ENCODE measurements at regions not wholly inside any gene's neighbourhood (a gene's known extent, or its start where the extent isn't known, plus 50 kb on each side); places are given as distances from the start of the nearest gene placed in this dataset.
A peak's percentile ranks its signal among the peaks of the same experiment; 100 is the strongest.
"Not testable (repeated sequence)": the region's sequence is repeated elsewhere in the genome, so short reads cannot be mapped to it uniquely, and the experiment has no call there.

DNA sequence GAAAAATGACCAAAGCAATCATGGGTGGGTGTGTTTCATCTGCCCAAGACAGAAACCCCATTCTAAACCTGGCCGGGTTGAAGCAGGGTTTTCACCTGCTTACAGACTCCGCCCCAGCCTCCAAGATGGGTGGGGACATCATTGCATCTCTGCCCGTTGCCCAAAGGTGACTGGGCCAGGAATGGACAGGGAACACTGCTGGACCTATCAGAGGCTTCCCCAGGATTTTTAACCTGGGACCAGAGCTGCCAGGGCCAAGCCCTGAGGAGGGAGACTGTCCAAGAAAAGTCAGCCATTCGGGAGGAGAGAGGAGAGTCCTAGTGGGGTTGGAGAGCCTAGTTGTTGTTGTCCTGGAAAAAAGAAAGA, 109.7 kb upstream of the ALDH1A3 start:
- H3K27ac ChIP-seq (ENCODE audit: low read depth, low read length, severe bottlenecking) = no peak overlapping the region
- H3K4me1 ChIP-seq (ENCODE audit: control insufficient read depth, insufficient read depth, low read length, poor library complexity, severe bottlenecking) = peaks cover 18% of the 10 kb centered on the region
- no peaks in the 10 kb centered on the region for H3K36me3 ChIP-seq (ENCODE audit: control insufficient read depth, insufficient read depth, low read length)
- no peaks in the 10 kb centered on the region for H3K9me3 ChIP-seq (ENCODE audit: control insufficient read depth, low read length)
- H3K4me3 ChIP-seq (ENCODE audit: extremely low read depth, insufficient read depth, low read length, poor library complexity, severe bottlenecking) = no peak overlapping the region
- WGBS, 2 experiments (ENCODE audit: insufficient coverage in 2 of 2) = 83 to 87% methylated on average over 3 to 4 of the region's 4 CpGs

DNA sequence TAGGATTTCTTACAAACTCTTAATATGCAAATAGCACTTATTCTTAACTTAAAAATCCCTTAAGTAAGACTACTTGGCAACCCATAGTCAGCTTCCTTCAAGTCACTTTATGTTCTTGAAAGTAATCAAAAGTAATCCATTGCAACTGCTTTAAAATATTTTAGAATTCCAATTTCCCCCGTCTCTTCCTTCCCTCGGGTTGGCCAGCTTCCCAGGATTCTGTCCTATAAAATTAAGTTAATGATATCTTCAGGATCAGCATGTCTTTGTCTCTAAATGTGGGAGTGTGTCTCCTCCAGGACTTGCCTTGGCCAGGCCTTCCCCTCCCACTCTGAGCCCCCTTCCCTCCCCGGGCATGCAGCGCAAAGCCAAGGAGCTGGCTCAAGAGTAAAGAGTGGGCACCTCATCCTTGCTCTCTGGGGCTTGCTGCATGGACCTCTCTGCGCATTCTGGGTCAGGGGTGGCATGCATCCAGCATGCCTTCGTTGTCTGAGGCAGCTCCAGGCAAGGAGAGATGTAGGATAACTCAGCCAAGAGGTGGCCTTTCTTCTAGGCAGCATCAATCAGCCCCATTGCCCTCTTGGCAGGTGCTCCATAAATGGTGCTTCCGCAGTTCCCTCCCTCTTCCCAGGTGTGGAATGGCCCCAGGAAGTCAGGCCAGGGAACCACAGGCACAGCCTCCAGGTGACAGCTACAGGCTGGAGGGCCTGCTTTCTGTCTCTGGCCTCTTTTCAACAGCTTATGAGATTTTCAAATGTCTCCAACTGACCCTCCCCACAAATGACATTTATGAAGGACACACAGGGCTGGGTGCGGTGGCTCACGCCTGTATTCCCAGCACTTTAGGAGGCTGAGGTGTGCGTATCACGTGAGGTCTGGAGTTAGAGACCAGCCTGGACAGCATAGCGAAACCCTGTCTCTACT, 108.7 kb upstream of the ALDH1A3 start:
- Histone ChIP-seq H3K36me3 (ENCODE audit: control insufficient read depth, insufficient read depth, low read length) (no peaks in the 10 kb centered on the region), H3K4me1 (ENCODE audit: control insufficient read depth, insufficient read depth, low read length, poor library complexity, severe bottlenecking) (peaks cover 17% of the 10 kb centered on the region), H3K4me3 (ENCODE audit: extremely low read depth, insufficient read depth, low read length, poor library complexity, severe bottlenecking) (no peak overlapping the region), H3K27ac (ENCODE audit: low read depth, low read length, severe bottlenecking) (no peak overlapping the region), H3K9me3 (ENCODE audit: control insufficient read depth, low read length) (peaks cover 8% of the 10 kb centered on the region)
- WGBS, 2 experiments (ENCODE audit: insufficient coverage in 2 of 2) = 87 to 90% methylated on average over 7 to 10 of the region's 12 CpGs

DNA sequence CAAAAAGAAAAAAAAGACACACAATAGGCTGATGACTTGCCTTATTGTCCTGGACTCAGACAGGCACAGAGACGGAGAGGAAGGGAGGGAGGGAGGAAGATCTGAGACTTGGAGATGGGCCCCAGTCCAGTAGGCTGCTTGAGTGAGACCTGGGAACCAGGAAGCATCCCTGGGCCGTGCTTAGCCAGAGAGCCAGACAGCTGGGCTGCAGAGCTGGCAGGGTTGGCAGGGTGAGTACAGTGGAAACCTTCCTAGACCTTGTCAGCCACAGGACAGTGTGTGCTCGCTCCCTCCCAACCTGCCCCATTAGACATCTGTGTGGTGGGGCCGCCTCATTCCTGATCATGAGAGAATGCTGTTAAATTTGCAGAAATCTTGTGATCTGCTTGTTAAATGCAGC, 107.9 kb upstream of the ALDH1A3 start:
- Histone ChIP-seq H3K27ac (ENCODE audit: low read depth, low read length, severe bottlenecking) (no peak overlapping the region), H3K9me3 (ENCODE audit: control insufficient read depth, low read length) (peaks cover 8% of the 10 kb centered on the region), H3K36me3 (ENCODE audit: control insufficient read depth, insufficient read depth, low read length) (no peaks in the 10 kb centered on the region), H3K4me1 (ENCODE audit: control insufficient read depth, insufficient read depth, low read length, poor library complexity, severe bottlenecking) (peaks cover 12% of the 10 kb centered on the region), H3K4me3 (ENCODE audit: extremely low read depth, insufficient read depth, low read length, poor library complexity, severe bottlenecking) (no peak overlapping the region)
- WGBS, 2 experiments (ENCODE audit: insufficient coverage in 2 of 2) = 95 to 100% methylated on average over 1 to 2 of the region's 4 CpGs

DNA sequence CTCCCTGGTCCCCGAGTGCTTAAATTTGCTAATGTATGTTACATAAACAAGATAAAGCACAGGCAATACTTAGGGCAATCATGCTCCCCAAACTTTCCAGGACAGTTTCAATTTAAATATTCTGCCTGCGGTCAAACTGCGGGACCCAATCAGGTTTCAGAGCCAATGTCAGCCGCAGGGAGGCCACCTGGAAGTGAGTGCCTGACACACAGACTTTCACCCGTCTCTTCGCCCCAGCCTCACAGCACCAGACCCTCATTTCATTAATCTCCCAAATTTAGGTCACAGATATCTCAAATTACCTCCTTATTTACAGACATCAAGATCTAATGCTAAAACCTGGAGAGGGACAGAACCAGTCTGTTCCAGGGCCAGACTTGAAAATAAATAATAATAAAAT, 107.2 kb upstream of the ALDH1A3 start:
- WGBS, 2 experiments (ENCODE audit: insufficient coverage in 2 of 2) = 75 to 78% methylated on average over 5 of the region's 6 CpGs
- Histone ChIP-seq H3K27ac (ENCODE audit: low read depth, low read length, severe bottlenecking) (peak overlapping the region; percentile 16), H3K4me3 (ENCODE audit: extremely low read depth, insufficient read depth, low read length, poor library complexity, severe bottlenecking) (no peak overlapping the region), H3K4me1 (ENCODE audit: control insufficient read depth, insufficient read depth, low read length, poor library complexity, severe bottlenecking) (peaks cover 12% of the 10 kb centered on the region), H3K9me3 (ENCODE audit: control insufficient read depth, low read length) (peaks cover 8% of the 10 kb centered on the region), H3K36me3 (ENCODE audit: control insufficient read depth, insufficient read depth, low read length) (no peaks in the 10 kb centered on the region)

DNA sequence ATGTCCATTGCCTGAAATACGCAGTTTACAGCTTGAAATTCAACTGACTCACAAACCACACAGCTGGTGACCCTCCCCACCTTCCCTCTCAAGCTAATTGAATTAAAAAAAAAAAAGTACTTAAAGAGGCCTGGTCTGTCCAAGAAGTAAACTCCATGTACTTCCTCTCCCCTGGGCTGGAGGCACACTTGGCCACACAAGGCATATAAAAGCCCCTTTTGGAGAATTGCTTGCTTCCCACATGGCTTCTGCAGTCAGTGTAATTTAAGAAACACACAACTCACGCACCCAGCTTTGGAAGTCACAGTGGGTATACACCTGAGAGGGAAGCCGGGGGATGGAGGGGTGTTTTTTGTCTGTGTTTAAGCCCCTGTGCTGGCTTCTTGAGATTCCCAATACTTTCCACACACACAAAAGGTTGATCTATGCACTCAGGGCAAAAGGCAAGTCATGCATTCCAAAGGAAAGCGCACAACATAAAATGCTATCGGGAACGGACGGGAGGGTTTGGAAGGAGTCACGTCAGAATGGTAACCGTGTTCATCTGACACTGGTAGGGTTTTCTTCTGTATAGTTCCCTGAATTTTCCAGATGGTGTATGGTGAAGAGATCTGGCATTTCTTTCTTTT, 106.6 kb upstream of the ALDH1A3 start:
- H3K4me1 ChIP-seq (ENCODE audit: control insufficient read depth, insufficient read depth, low read length, poor library complexity, severe bottlenecking) = peaks cover 12% of the 10 kb centered on the region

DNA sequence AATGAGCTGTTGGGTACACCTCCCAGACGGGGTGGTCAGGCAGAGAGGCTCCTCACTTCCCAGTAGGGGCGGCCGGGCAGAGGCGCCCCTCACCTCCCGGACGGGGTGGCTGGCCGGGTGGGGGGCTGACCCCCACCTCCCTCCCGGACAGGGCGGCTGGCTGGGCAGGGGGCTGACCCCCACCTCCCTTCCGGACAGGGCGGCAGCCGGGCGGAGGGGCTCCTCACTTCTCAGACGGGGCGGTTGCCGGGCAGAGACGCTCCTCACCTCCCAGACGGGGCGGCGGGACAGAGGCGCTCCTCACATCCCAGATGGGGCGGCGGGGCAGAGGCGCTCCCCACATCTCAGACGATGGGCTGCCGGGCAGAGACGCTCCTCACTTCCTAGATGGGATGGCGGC, 105.6 kb upstream of the ALDH1A3 start:
- 90 to 97% methylated on average over 13 of the region's 28 CpGs for WGBS, 2 experiments (ENCODE audit: insufficient coverage in 2 of 2)
- H3K9me3 ChIP-seq (ENCODE audit: control insufficient read depth, low read length); H3K4me3 ChIP-seq (ENCODE audit: extremely low read depth, insufficient read depth, low read length, poor library complexity, severe bottlenecking); H3K36me3 ChIP-seq (ENCODE audit: control insufficient read depth, insufficient read depth, low read length); H3K27ac ChIP-seq (ENCODE audit: low read depth, low read length, severe bottlenecking): not testable (repeated sequence)
- peaks cover 12% of the 10 kb centered on the region for H3K4me1 ChIP-seq (ENCODE audit: control insufficient read depth, insufficient read depth, low read length, poor library complexity, severe bottlenecking)

More for the DNA sequence above, 106.6 kb upstream of the ALDH1A3 start:
- Histone ChIP-seq H3K4me3 (ENCODE audit: extremely low read depth, insufficient read depth, low read length, poor library complexity, severe bottlenecking) (no peak overlapping the region), H3K27ac (ENCODE audit: low read depth, low read length, severe bottlenecking) (peak overlapping the region; percentile 16), H3K36me3 (ENCODE audit: control insufficient read depth, insufficient read depth, low read length) (no peaks in the 10 kb centered on the region), H3K9me3 (ENCODE audit: control insufficient read depth, low read length) (peaks cover 8% of the 10 kb centered on the region)
- 97 to 98% methylated on average over 6 to 7 of the region's 9 CpGs for WGBS, 2 experiments (ENCODE audit: insufficient coverage in 2 of 2)

DNA sequence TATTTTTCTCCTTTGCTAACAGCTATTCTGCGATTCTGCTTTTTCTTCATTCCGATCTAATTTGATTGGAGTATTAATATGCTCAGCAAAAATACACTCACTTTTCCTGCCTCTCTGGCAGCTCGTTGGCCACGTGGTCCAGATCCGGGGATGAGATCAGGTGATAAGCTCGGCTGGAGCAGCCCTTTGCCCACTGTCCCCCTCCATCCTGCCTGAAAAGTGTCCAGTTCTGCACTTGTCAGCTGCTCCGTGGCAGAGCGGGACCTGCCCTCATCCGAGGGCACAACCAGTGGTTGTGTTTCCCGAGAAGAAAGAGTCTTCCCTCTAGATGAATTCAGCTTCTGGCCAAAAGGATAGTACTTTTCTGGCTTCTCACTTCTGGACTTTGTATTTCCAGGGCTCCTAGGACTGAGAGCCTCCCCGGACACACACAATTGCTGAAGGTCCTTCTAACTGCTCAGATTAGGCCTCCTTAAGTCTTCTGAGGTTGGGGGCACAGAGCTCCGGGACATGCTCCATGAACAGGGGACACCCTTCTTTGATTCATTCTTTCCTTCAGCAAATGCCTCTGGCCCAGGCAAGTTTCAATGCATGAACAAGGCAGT, 103.9 kb upstream of the ALDH1A3 start:
- peaks cover 8% of the 10 kb centered on the region for H3K9me3 ChIP-seq (ENCODE audit: control insufficient read depth, low read length)
- no peak overlapping the region for H3K4me3 ChIP-seq (ENCODE audit: extremely low read depth, insufficient read depth, low read length, poor library complexity, severe bottlenecking)
- no peak overlapping the region for H3K27ac ChIP-seq (ENCODE audit: low read depth, low read length, severe bottlenecking)
- H3K36me3 ChIP-seq (ENCODE audit: control insufficient read depth, insufficient read depth, low read length) = no peaks in the 10 kb centered on the region
- 91 to 93% methylated on average over 10 of the region's 12 CpGs for WGBS, 2 experiments (ENCODE audit: insufficient coverage in 2 of 2)
- peaks cover 12% of the 10 kb centered on the region for H3K4me1 ChIP-seq (ENCODE audit: control insufficient read depth, insufficient read depth, low read length, poor library complexity, severe bottlenecking)

DNA sequence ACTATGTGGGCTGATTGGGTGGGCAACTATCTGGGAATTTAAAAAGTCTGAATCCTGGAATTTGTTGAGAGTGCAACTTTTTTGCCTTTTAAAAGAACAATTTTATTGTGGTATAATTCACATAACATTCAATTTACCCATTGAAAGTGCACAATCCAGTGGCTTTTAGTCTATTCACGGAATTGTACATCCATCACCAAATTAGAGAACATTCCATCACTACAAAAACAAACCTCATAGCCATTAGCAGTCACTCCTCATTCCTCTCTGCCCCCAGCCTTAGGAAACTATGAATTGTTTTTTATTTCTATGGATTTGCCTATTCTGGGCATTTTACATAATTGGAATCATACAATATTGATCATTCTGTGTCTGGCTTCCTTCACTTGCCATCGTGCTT, 101.8 kb upstream of the ALDH1A3 start:
- H3K9me3 ChIP-seq (ENCODE audit: control insufficient read depth, low read length) = peaks cover 8% of the 10 kb centered on the region
- H3K27ac ChIP-seq (ENCODE audit: low read depth, low read length, severe bottlenecking) = no peak overlapping the region
- H3K4me1 ChIP-seq (ENCODE audit: control insufficient read depth, insufficient read depth, low read length, poor library complexity, severe bottlenecking) = peaks cover 2% of the 10 kb centered on the region
- no peak overlapping the region for H3K4me3 ChIP-seq (ENCODE audit: extremely low read depth, insufficient read depth, low read length, poor library complexity, severe bottlenecking)
- H3K36me3 ChIP-seq (ENCODE audit: control insufficient read depth, insufficient read depth, low read length) = no peaks in the 10 kb centered on the region
- WGBS, 2 experiments (ENCODE audit: insufficient coverage in 2 of 2) = 80 to 95% methylated on average over 1 to 2 of the region's 2 CpGs

DNA sequence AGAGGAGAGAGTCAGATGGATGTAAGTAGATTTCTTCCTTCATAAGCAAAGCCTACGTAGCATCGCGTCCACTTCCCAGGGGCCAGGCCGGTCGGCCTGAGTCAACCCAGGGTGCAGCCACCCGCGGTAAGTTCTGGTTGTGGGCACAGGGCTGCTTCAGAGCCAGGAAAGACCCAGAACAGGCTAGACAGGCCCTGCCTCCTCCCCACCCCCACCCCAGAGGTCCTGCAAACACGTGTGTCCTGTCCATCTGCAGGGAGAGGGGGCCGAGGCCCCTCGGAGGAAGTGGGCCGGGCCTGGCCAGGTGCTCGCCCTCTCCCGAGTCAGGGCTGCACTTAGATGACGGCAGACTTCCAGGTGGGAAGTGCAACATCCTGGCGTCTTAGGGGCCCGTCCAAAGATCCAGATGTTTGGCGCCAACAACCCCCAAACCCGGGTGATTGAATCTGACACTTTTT, 100.8 kb upstream of the ALDH1A3 start:
- H3K36me3 ChIP-seq (ENCODE audit: control insufficient read depth, insufficient read depth, low read length) = no peaks in the 10 kb centered on the region
- peaks cover 8% of the 10 kb centered on the region for H3K9me3 ChIP-seq (ENCODE audit: control insufficient read depth, low read length)
- H3K4me1 ChIP-seq (ENCODE audit: control insufficient read depth, insufficient read depth, low read length, poor library complexity, severe bottlenecking) = no peaks in the 10 kb centered on the region
- 93 to 95% methylated on average over 8 to 10 of the region's 18 CpGs for WGBS, 2 experiments (ENCODE audit: insufficient coverage in 2 of 2)
- H3K4me3 ChIP-seq (ENCODE audit: extremely low read depth, insufficient read depth, low read length, poor library complexity, severe bottlenecking) = no peak overlapping the region
- no peak overlapping the region for H3K27ac ChIP-seq (ENCODE audit: low read depth, low read length, severe bottlenecking)

DNA sequence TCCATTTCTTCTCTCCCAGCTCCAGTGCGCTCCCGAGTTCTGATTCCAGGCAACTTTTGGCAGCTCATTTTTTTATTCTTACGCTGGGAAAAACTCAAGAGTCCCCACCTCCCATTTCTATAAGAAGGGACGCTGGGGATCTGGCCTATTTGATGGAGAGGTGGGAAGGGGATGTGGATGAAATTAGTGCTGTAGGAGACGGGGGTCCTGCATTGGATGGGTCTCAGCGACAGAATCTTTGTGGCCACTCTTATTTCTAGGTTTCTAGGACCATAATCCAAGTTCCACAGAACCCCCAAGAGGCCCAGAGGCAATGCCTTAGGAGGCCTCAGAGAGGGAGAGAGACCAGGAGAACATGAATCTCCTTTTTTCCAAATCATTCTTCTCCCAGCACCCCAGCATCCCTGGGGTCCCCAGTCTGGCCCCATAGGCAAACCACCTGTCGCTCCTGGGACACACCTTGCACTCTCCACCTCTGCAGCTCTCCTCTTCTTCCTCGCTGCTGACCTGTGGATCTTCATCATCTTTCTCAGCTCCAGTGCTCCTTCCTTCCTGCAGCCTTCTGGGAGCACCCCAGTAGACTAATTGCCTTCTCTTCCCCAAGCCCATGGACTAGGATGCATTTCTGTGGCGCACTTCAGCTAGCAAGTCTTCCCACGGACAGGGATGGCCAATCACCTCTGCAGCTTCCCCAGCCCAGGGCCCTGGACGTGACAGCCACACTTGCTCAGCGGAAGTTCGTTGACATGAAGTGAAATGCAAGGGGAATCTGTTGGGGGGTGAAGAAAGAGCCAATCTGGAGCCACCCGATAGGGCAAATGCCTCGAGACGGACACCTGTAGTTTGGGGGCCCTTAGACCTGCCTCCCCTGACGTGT, 100.1 kb upstream of the ALDH1A3 start:
- no peak overlapping the region for H3K27ac ChIP-seq (ENCODE audit: low read depth, low read length, severe bottlenecking)
- peaks cover 8% of the 10 kb centered on the region for H3K9me3 ChIP-seq (ENCODE audit: control insufficient read depth, low read length)
- no peaks in the 10 kb centered on the region for H3K4me1 ChIP-seq (ENCODE audit: control insufficient read depth, insufficient read depth, low read length, poor library complexity, severe bottlenecking)
- H3K4me3 ChIP-seq (ENCODE audit: extremely low read depth, insufficient read depth, low read length, poor library complexity, severe bottlenecking) = no peak overlapping the region
- no peaks in the 10 kb centered on the region for H3K36me3 ChIP-seq (ENCODE audit: control insufficient read depth, insufficient read depth, low read length)
- 94 to 96% methylated on average over 8 to 12 of the region's 17 CpGs for WGBS, 2 experiments (ENCODE audit: insufficient coverage in 2 of 2)

Measured in mesodermal cell (in vitro differentiated cells).